ENCODE measurements at regions not wholly inside any gene's neighbourhood (a gene's known extent, or its start where the extent isn't known, plus 50 kb on each side); places are given as distances from the start of the nearest gene placed in this dataset.

GRCh38 chr2:8225266-8225665, 456.6 kb upstream of the ID2 start:
- H3K36me3 ChIP-seq: no peaks in the 10 kb centered on the region
- no peak overlapping the region for H3K27ac ChIP-seq
- H3K9me3 ChIP-seq (replicated peaks): no peaks in the 10 kb centered on the region
- 0 out of 2 replicates have a peak, but pooled peaks cover 6% of the 10 kb centered on the region for H3K4me1 ChIP-seq (replicated peaks)
- DNase-seq (ENCODE audit: low read depth in 1 of 2, low spot score in 2 of 2): no peak
- H3K27me3 ChIP-seq (replicated peaks): no peaks in the 10 kb centered on the region
- no peak overlapping the region for H3K4me3 ChIP-seq

GRCh38 chr2:8225798-8226197, 456.1 kb upstream of the ID2 start:
- 0 out of 2 replicates have a peak, but pooled peaks cover 6% of the 10 kb centered on the region for H3K4me1 ChIP-seq (replicated peaks)
- no peak for DNase-seq (ENCODE audit: low read depth in 1 of 2, low spot score in 2 of 2)
- no peaks in the 10 kb centered on the region for H3K36me3 ChIP-seq
- H3K4me3 ChIP-seq: no peak overlapping the region
- no peaks in the 10 kb centered on the region for H3K9me3 ChIP-seq (replicated peaks)
- no peak overlapping the region for H3K27ac ChIP-seq
- H3K27me3 ChIP-seq (replicated peaks): no peaks in the 10 kb centered on the region

GRCh38 chr2:8229546-8229986, 452.3 kb upstream of the ID2 start:
- Histone ChIP-seq H3K4me1 (replicated peaks) (0 out of 2 replicates have a peak, but pooled peaks cover 6% of the 10 kb centered on the region), H3K9me3 (replicated peaks) (no peaks in the 10 kb centered on the region), H3K4me3 (no peak overlapping the region), H3K36me3 (no peaks in the 10 kb centered on the region), H3K27me3 (replicated peaks) (no peaks in the 10 kb centered on the region), H3K27ac (no peak overlapping the region)
- peak in 1 of 2 experiments; percentile 27 for DNase-seq (ENCODE audit: low read depth in 1 of 2, low spot score in 2 of 2)

- Histone ChIP-seq H3K27ac (no peak overlapping the region), H3K4me3 (no peak overlapping the region), H3K4me1 (replicated peaks) (0 out of 2 replicates have a peak, but pooled peaks cover 6% of the 10 kb centered on the region), H3K27me3 (replicated peaks) (no peaks in the 10 kb centered on the region), H3K9me3 (replicated peaks) (no peaks in the 10 kb centered on the region), H3K36me3 (no peaks in the 10 kb centered on the region)
- DNase-seq (ENCODE audit: low read depth in 1 of 2, low spot score in 2 of 2): no peak
Observed at GRCh38 chr2:8230466-8230865, 451.4 kb upstream of the ID2 start.

GRCh38 chr2:8231902-8232301, 450.0 kb upstream of the ID2 start:
- no peaks in the 10 kb centered on the region for H3K36me3 ChIP-seq
- no peaks in the 10 kb centered on the region for H3K27me3 ChIP-seq (replicated peaks)
- no peak overlapping the region for H3K27ac ChIP-seq
- no peak for DNase-seq (ENCODE audit: low read depth in 1 of 2, low spot score in 2 of 2)
- H3K9me3 ChIP-seq (replicated peaks): no peaks in the 10 kb centered on the region
- 0 out of 2 replicates have a peak, but pooled peaks cover 6% of the 10 kb centered on the region for H3K4me1 ChIP-seq (replicated peaks)
- no peak overlapping the region for H3K4me3 ChIP-seq

- H3K4me3 ChIP-seq: no peak overlapping the region
- H3K27ac ChIP-seq: no peak overlapping the region
- 0 out of 2 replicates have a peak, but pooled peaks cover 6% of the 10 kb centered on the region for H3K4me1 ChIP-seq (replicated peaks)
- no peaks in the 10 kb centered on the region for H3K27me3 ChIP-seq (replicated peaks)
- DNase-seq (ENCODE audit: low read depth in 1 of 2, low spot score in 2 of 2): no peak
- no peaks in the 10 kb centered on the region for H3K9me3 ChIP-seq (replicated peaks)
- H3K36me3 ChIP-seq: no peaks in the 10 kb centered on the region
Observed at GRCh38 chr2:8232871-8233270, 449.0 kb upstream of the ID2 start.

GRCh38 chr2:8234253-8234652, 447.6 kb upstream of the ID2 start:
- H3K4me3 ChIP-seq: no peak overlapping the region
- no peak for DNase-seq (ENCODE audit: low read depth in 1 of 2, low spot score in 2 of 2)
- H3K27me3 ChIP-seq (replicated peaks): no peaks in the 10 kb centered on the region
- no peak overlapping the region for H3K27ac ChIP-seq
- H3K36me3 ChIP-seq: no peaks in the 10 kb centered on the region
- H3K4me1 ChIP-seq (replicated peaks): 0 out of 2 replicates have a peak, but pooled peaks cover 6% of the 10 kb centered on the region
- no peaks in the 10 kb centered on the region for H3K9me3 ChIP-seq (replicated peaks)

GRCh38 chr2:8234757-8235374, 447.0 kb upstream of the ID2 start:
- H3K27me3 ChIP-seq (replicated peaks): no peaks in the 10 kb centered on the region
- H3K4me1 ChIP-seq (replicated peaks): 0 out of 2 replicates have a peak, but pooled peaks cover under 1% of the 10 kb centered on the region
- H3K4me3 ChIP-seq: no peak overlapping the region
- DNase-seq (ENCODE audit: low read depth in 1 of 2, low spot score in 2 of 2): peak in 1 of 2 experiments; percentile 13
- no peaks in the 10 kb centered on the region for H3K9me3 ChIP-seq (replicated peaks)
- no peaks in the 10 kb centered on the region for H3K36me3 ChIP-seq
- no peak overlapping the region for H3K27ac ChIP-seq

- no peaks in the 10 kb centered on the region for H3K9me3 ChIP-seq (replicated peaks)
- no peaks in the 10 kb centered on the region for H3K4me1 ChIP-seq (replicated peaks)
- H3K36me3 ChIP-seq: no peaks in the 10 kb centered on the region
- no peak for DNase-seq (ENCODE audit: low read depth in 1 of 2, low spot score in 2 of 2)
- H3K4me3 ChIP-seq: no peak overlapping the region
- no peaks in the 10 kb centered on the region for H3K27me3 ChIP-seq (replicated peaks)
- H3K27ac ChIP-seq: no peak overlapping the region
Observed at GRCh38 chr2:8235419-8235818, 446.4 kb upstream of the ID2 start.

- Histone ChIP-seq H3K4me1 (replicated peaks) (no peaks in the 10 kb centered on the region), H3K36me3 (no peaks in the 10 kb centered on the region), H3K9me3 (replicated peaks) (no peaks in the 10 kb centered on the region), H3K27ac (no peak overlapping the region), H3K4me3 (no peak overlapping the region), H3K27me3 (replicated peaks) (no peaks in the 10 kb centered on the region)
- no peak for DNase-seq (ENCODE audit: low read depth in 1 of 2, low spot score in 2 of 2)
Observed at GRCh38 chr2:8236391-8236790, 445.5 kb upstream of the ID2 start.

- Histone ChIP-seq H3K4me1 (replicated peaks) (no peaks in the 10 kb centered on the region), H3K9me3 (replicated peaks) (0 out of 2 replicates have a peak, but pooled peaks cover 4% of the 10 kb centered on the region), H3K4me3 (no peak overlapping the region), H3K27me3 (replicated peaks) (no peaks in the 10 kb centered on the region), H3K27ac (no peak overlapping the region), H3K36me3 (no peaks in the 10 kb centered on the region)
- DNase-seq (ENCODE audit: low read depth in 1 of 2, low spot score in 2 of 2): no peak
Observed at GRCh38 chr2:8238521-8239230, 443.2 kb upstream of the ID2 start.

GRCh38 chr2:8239531-8240088, 442.2 kb upstream of the ID2 start:
- Histone ChIP-seq H3K9me3 (replicated peaks) (0 out of 2 replicates have a peak, but pooled peaks cover 4% of the 10 kb centered on the region), H3K36me3 (no peaks in the 10 kb centered on the region), H3K4me3 (no peak overlapping the region), H3K27me3 (replicated peaks) (no peaks in the 10 kb centered on the region), H3K4me1 (replicated peaks) (no peaks in the 10 kb centered on the region), H3K27ac (no peak overlapping the region)
- no peak for DNase-seq (ENCODE audit: low read depth in 1 of 2, low spot score in 2 of 2)

- DNase-seq (ENCODE audit: low read depth in 1 of 2, low spot score in 2 of 2): no peak
- H3K4me3 ChIP-seq: no peak overlapping the region
- no peaks in the 10 kb centered on the region for H3K4me1 ChIP-seq (replicated peaks)
- H3K36me3 ChIP-seq: no peaks in the 10 kb centered on the region
- no peak overlapping the region for H3K27ac ChIP-seq
- 0 out of 2 replicates have a peak, but pooled peaks cover 4% of the 10 kb centered on the region for H3K9me3 ChIP-seq (replicated peaks)
- H3K27me3 ChIP-seq (replicated peaks): no peaks in the 10 kb centered on the region
Observed at GRCh38 chr2:8241317-8241716, 440.5 kb upstream of the ID2 start.

- no peak overlapping the region for H3K4me3 ChIP-seq
- H3K4me1 ChIP-seq (replicated peaks): no peaks in the 10 kb centered on the region
- 0 out of 2 replicates have a peak, but pooled peaks cover 4% of the 10 kb centered on the region for H3K9me3 ChIP-seq (replicated peaks)
- H3K27ac ChIP-seq: no peak overlapping the region
- H3K27me3 ChIP-seq (replicated peaks): no peaks in the 10 kb centered on the region
- no peak for DNase-seq (ENCODE audit: low read depth in 1 of 2, low spot score in 2 of 2)
- H3K36me3 ChIP-seq: no peaks in the 10 kb centered on the region
Observed at GRCh38 chr2:8242739-8243138, 439.1 kb upstream of the ID2 start.

Data from SJSA1 (cell line).